NCI-H524 (cell line): ENCODE measurements at regions not wholly inside any gene's neighbourhood (a gene's known extent, or its start where the extent isn't known, plus 50 kb on each side); places are given as distances from the start of the nearest gene placed in this dataset.
"Not testable (repeated sequence)": the region's sequence is repeated elsewhere in the genome, so short reads cannot be mapped to it uniquely, and the experiment has no call there.

Experiments
- DNase-seq, 2 experiments: peaks; one replicate each; lab custom pipeline; 2025; lab: John Stamatoyannopoulos, UW

- DNase-seq: no peak
Measured at GRCh38 chr6:153539602-153540001, 408.5 kb upstream of the RGS17 start.

DNA sequence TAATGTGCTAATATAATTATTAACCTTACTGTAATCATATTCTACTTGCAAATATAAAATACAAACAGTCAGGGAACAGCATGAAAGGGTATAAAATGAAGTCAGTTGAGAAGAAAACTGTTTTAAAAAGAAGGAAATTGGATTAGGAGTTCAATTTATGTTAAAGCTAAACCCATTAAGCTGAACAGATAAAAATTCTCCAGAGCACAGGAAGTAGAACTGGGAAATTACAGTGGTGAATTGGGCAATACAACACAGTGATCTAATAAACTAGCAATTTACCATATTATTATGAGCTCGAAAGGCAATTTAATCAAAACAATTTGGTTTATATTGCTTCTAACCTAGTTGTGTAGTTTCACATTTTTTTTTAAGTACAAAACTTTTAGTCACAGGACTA lies 407.4 kb upstream of the RGS17 start:
- no peak for DNase-seq

- no peak for DNase-seq
Measured at GRCh38 chr6:153537422-153537821, 406.3 kb upstream of the RGS17 start.

- DNase-seq: no peak
Measured at GRCh38 chr6:153526479-153526878, 395.4 kb upstream of the RGS17 start.

- DNase-seq: no peak
Measured at GRCh38 chr6:153525998-153526397, 394.9 kb upstream of the RGS17 start.

- DNase-seq: no peak
Measured at GRCh38 chr6:153523390-153523789, 392.3 kb upstream of the RGS17 start.

DNA sequence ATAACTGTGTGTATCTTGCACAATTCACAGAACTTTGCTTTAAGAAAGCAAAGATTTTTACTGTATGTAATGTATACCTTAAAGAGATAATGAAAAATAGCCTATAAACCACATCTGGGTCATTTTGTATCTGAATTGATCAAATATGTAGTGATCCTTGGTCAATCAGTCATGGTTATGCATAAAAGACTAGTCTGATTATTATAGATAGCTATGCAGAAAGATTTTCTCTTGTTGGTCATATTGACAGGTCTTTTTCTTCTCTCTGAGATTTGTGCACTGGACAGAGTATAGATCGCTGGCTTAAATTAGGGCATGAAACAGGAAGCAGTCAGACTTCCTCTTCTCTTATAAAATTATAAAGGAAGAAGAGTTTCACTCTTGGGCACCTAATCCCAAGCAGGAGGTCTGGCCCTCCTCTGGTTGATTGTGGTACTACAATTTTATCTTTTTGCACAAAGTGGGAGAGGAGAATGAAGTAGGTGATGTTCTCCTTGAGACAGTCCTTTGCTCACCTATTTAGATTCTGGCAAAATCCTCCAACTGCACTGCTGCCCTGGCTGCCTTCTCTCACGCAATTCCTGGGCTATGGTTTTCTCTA lies 380.9 kb upstream of the RGS17 start:
- DNase-seq: peak; percentile 19 to 57

GRCh38 chr6:153503810-153504209 lies 372.7 kb upstream of the RGS17 start:
- peak; percentile 7 to 48 for DNase-seq

- DNase-seq: no peak
Measured at GRCh38 chr6:153493501-153493900, 362.4 kb upstream of the RGS17 start.

DNA sequence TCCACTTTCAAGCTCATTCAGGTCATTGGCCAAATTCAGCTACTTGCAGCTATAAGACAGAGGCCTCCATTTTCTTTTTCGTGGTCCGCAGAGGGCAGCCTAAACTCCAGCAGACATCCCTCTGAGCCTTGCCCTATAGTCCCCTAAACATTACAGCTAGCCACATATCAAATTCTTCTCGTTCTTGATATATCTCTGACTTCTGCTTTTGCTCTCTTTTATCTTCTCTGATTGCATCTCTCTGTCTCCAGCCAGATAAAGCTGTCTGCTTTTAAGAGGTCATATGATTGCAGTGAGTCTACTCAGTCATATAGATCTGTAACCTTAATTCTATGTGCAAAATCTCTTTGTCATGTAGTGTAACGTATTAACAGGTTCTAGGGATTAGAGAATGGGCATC lies 358.4 kb upstream of the RGS17 start:
- DNase-seq: no peak

DNA sequence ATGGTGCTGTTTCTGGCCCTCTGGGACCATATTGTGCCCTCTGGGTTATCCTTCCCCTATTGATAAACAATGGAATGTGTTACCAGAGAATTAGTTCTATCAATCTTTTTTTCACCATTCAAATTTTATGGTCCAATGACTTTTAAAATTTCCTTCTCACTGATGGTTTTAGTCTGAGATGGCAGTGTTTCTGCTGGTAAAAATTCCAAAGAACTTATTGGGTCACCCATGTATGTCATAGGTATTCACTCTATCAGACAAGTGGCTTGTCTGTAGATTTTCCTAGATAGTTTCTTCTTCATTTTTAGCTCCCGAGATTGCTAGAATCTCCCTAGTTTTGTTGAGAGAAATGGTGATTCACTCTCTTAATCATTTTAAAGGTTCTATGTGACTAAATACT lies 357.2 kb upstream of the RGS17 start:
- no peak for DNase-seq

GRCh38 chr6:153485072-153485471 lies 354.0 kb upstream of the RGS17 start:
- no peak for DNase-seq

GRCh38 chr6:153484056-153484455 lies 353.0 kb upstream of the RGS17 start:
- DNase-seq: no peak

DNA sequence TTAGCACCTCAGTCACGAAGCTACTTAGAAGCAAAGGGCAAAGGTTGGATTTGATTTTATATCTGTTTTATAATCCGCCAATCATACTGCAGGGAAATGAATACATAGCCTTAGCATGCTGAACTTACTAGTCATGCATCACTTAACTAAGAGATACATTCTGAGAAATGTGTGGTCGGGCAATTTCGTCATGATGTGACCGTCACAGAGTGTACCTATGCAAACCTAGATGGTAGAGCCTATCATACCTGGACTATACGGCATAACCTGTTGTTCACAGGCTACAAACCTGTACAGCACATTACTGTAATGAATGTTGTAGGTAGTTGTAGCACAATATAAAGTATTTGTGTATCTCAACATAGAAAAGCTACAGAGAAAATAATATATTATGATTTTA lies 345.2 kb upstream of the RGS17 start:
- DNase-seq: no peak

DNA sequence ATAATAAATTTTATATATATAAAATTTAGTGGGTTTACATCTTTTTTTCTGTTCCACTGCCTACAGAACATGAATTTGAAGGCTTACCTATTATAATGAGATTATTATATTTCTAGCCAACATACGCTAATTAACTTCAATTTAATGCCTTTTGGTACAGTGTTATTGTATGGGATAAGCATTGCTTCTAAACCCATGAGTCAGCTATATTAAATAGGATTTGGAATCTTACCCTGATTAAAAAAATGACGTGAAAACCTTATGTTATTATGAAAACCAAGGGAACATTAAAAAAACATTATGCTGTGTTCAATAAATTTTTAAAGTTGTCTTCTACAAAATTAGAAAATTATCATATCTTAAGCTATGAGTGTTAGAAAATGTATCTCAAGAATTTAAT lies 334.0 kb upstream of the RGS17 start:
- DNase-seq: no peak

- no peak for DNase-seq
Measured at GRCh38 chr6:153449279-153449678, 318.2 kb upstream of the RGS17 start.

DNA sequence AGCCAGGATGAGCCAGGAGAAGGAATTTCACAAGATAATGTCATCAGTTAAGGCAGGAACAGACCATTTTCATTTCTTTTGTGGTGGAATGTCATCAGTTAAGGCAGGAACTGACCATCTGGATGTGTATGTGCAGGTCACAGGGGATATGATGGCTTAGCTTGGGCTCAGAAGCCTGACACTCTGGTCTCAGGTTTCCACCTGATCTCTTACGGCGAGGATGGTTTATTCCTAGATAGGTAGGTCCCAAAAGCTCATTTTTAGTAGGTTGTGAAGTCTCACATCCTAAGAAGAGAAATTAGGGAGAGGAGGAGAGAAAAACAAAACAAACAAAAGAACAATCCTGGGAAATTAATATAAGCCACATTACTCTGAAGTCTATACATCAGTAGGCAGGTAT lies 311.7 kb upstream of the RGS17 start:
- DNase-seq: not testable (repeated sequence)

DNA sequence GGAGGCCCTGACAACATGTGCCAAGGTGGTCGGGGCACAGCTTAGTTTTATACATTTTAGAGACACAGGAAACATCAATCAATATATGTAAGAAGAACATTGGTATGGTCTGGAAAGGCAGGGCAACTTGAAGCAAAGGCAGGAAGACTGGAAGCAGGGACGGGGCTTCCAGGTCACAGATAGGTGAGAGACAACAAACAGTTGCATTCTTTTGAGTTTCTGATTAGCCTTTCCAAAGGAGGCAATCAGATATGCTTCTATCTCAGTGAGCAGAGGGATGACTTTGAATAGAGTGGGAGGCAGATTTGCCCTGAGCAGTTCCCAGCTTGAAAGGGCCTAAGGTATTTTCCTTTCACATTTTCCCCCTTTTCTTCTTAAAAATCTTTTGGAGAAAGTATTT lies 311.0 kb upstream of the RGS17 start:
- no peak for DNase-seq

DNA sequence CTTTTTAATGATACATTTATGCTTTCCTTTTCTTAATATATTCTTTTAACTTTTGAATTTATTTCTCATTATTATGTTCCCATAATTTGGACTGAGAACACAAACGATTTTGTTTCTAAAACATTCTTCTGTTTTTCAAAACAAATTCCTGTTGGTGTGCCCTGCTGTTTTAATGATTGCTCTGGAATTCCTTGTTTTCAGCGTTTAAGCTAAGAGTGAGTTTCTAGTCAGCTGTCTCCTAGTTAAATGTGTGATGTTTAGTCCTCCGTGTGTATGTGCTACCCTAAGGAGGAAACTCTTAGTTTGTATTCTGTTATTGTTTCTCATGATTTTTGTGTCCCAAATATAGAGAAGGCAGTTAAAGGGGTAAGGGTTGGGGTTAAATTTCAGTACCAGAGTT lies 306.1 kb upstream of the RGS17 start:
- no peak for DNase-seq

GRCh38 chr6:153436351-153436750 lies 305.3 kb upstream of the RGS17 start:
- DNase-seq: no peak

DNA sequence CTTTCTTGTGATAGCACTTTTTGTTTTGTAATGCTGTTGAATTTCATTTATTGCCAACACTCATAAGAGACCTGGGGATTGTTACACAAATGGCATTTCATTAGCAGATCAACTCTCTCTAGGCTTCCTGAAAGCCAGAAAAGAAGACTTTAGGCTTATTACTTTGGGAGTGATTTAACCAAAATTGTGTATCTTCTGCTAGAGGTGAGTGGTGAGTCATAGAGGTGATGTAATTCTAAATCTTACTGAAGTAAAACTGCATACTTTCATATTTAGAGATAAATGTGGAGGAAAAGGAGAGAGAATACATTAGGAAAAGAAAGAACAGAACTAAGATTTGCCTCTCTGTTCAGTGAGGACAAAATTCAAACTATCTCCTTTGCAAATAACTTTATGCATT lies 304.7 kb upstream of the RGS17 start:
- no peak for DNase-seq

- no peak for DNase-seq
Measured at GRCh38 chr6:153425536-153425935, 294.5 kb upstream of the RGS17 start.

DNA sequence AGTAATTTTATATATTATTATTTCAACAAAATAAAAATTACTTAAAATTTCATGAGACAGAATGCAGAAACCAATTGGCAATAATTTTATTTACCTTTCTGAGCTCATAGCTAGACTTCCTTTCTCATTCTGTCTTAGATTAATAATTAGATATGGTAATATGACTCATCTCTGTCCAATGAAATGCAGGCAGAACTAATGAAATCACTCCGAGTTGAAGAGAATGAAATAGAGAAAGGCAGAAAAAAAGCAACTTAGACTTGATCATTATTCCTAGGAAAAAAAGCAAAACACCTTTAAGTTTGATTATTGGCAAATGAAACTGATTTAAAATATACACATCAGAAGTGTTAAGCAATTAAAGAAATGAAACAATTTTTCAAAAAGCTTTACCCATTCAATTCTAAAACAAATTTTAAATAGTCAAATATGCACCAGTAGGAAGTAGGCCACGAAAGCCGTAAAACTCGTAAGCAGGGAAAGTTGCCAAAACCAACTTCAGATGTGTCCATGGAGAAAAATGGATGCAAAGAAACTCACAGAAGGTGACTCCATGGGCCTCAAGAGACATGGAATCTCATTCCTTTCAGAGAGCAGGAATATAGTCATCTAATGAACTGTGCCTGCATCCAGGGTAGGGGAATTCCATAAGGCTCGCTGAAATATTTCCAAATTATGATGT lies 293.8 kb upstream of the RGS17 start:
- no peak for DNase-seq

GRCh38 chr6:153412519-153412918 lies 281.4 kb upstream of the RGS17 start:
- no peak for DNase-seq
